OCI-LY1 (cell line): ENCODE measurements at regions not wholly inside any gene's neighbourhood (a gene's known extent, or its start where the extent isn't known, plus 50 kb on each side); places are given as distances from the start of the nearest gene placed in this dataset.

Experiments
- H2AFZ ChIP-seq: fragments of 200-600 bp; sonication (generic), shearing (Covaris generic); 2 replicates; pipeline ENCODE4 v1.6.0; 2014; ENCODE audit warnings: antibody characterized with exemption, mild to moderate bottlenecking, low read length
- H3F3A ChIP-seq: fragments of 200-600 bp; sonication (generic), shearing (Covaris generic); 2 replicates; pipeline ENCODE4 v1.6.0; 2014; ENCODE audit warnings: mild to moderate bottlenecking, antibody characterized with exemption, low read length, moderate library complexity; ENCODE audit not compliant: insufficient read depth
- H3K27ac ChIP-seq: fragments of 200-600 bp; sonication (generic); 2 replicates; pipeline ENCODE4 v1.5.1; 2014; ENCODE audit warnings: low read length, mixed run types, mild to moderate bottlenecking, low read depth; ENCODE audit not compliant: poor library complexity, severe bottlenecking
- H3K27me3 ChIP-seq: fragments of 200-600 bp; sonication (generic); 2 replicates; pipeline ENCODE4 v1.6.0; 2014; ENCODE audit warnings: antibody characterized with exemption, mild to moderate bottlenecking, low read length, moderate library complexity; ENCODE audit not compliant: insufficient read depth
- H3K36me3 ChIP-seq: fragments of 200-600 bp; sonication (generic); 2 replicates; pipeline ENCODE4 v1.6.1; 2014; ENCODE audit warnings: mild to moderate bottlenecking, antibody characterized with exemption, low read length, moderate library complexity, mixed read lengths; ENCODE audit not compliant: insufficient read depth
- H3K4me1 ChIP-seq: fragments of 200-600 bp; sonication (generic); 2 replicates; pipeline ENCODE4 v1.5.1; 2014; ENCODE audit warnings: mild to moderate bottlenecking, low read length, moderate library complexity; ENCODE audit not compliant: insufficient read depth, severe bottlenecking
- H3K4me2 ChIP-seq: fragments of 200-600 bp; sonication (generic), shearing (Covaris generic); 2 replicates; pipeline ENCODE4 v1.6.1; 2014; ENCODE audit warnings: low read length
- H3K4me3 ChIP-seq: fragments of 200-600 bp; sonication (generic); 2 replicates; pipeline ENCODE4 v1.5.1; 2014; ENCODE audit warnings: low read length, low read depth, mild to moderate bottlenecking, mixed read lengths; ENCODE audit not compliant: poor library complexity, severe bottlenecking
- H3K79me2 ChIP-seq: fragments of 200-600 bp; shearing (Covaris generic); 2 replicates; pipeline ENCODE4 v1.6.1; 2016; ENCODE audit warnings: mixed run types, low read length, mixed read lengths; ENCODE audit not compliant: insufficient read depth
- H3K9ac ChIP-seq: fragments of 200-600 bp; sonication (generic), shearing (Covaris generic); 2 replicates; pipeline ENCODE4 v1.6.1; 2014; ENCODE audit warnings: mild to moderate bottlenecking, low read length, mixed read lengths
- H3K9me2 ChIP-seq: fragments of 200-600 bp; sonication (generic), shearing (Covaris generic); 2 replicates; pipeline ENCODE4 v1.6.1; 2014; ENCODE audit warnings: low read depth, mild to moderate bottlenecking, low read length, mixed read lengths
- H3K9me3 ChIP-seq: fragments of 200-600 bp; shearing (Covaris generic); 2 replicates; pipeline ENCODE4 v1.6.1; 2014; ENCODE audit warnings: low read length, mixed read lengths
- H4K20me1 ChIP-seq: fragments of 200-600 bp; sonication (generic), shearing (Covaris generic); 2 replicates; pipeline ENCODE4 v1.6.0; 2016; ENCODE audit warnings: mild to moderate bottlenecking, low read length; ENCODE audit not compliant: insufficient read depth
- CTCF ChIP-seq: fragments of 200-600 bp; sonication (generic), shearing (Covaris generic); IDR thresholded peaks from 2 replicates; pipeline ENCODE4 v1.5.1; 2017; ENCODE audit warnings: mild to moderate bottlenecking, antibody characterized with exemption, low read length, moderate library complexity, mixed read lengths
- EZH2 ChIP-seq: fragments of 200-600 bp; sonication (generic), shearing (Covaris generic); IDR thresholded peaks from 2 replicates; pipeline ENCODE4 v1.8.0; 2017; ENCODE audit warnings: borderline replicate concordance, mixed run types, mild to moderate bottlenecking, antibody characterized with exemption, low read length, moderate library complexity, mixed read lengths

- H3K9me2 ChIP-seq = no peaks in the 10 kb centered on the region
- H3K79me2 ChIP-seq = no peaks in the 10 kb centered on the region
- no peaks in the 10 kb centered on the region for H4K20me1 ChIP-seq
- H3K27me3 ChIP-seq = peaks cover 4% of the 10 kb centered on the region; the same call in 1 of the 2 replicates
- no peaks in the 10 kb centered on the region for H3K36me3 ChIP-seq
- H3K4me2 ChIP-seq = no peak overlapping the region
- no peak overlapping the region for H3K4me3 ChIP-seq
- H2AFZ ChIP-seq = no peak overlapping the region
- TF ChIP-seq EZH2 = no peak
- no peak for TF ChIP-seq CTCF
- no peaks in the 10 kb centered on the region for H3K4me1 ChIP-seq
- H3K9me3 ChIP-seq = no peaks in the 10 kb centered on the region
- no peaks in the 10 kb centered on the region for H3F3A ChIP-seq
- H3K27ac ChIP-seq = no peak overlapping the region
- no peak overlapping the region for H3K9ac ChIP-seq
These were observed 171.9 kb upstream of the AJAP1 start for GRCh38 chr1:4482526-4482925.

GRCh38 chr1:4483021-4483625 is 171.3 kb upstream of the AJAP1 start:
- peaks cover 4% of the 10 kb centered on the region; the same call in 1 of the 2 replicates for H3K27me3 ChIP-seq
- H3K36me3 ChIP-seq = no peaks in the 10 kb centered on the region
- H3K9ac ChIP-seq = no peak overlapping the region
- H3F3A ChIP-seq = no peaks in the 10 kb centered on the region
- H3K9me3 ChIP-seq = no peaks in the 10 kb centered on the region
- no peak overlapping the region for H3K27ac ChIP-seq
- no peak for TF ChIP-seq EZH2
- TF ChIP-seq CTCF = no peak
- no peaks in the 10 kb centered on the region for H3K79me2 ChIP-seq
- H3K4me1 ChIP-seq = no peaks in the 10 kb centered on the region
- H3K4me2 ChIP-seq = no peak overlapping the region
- no peak overlapping the region for H2AFZ ChIP-seq
- no peak overlapping the region for H3K4me3 ChIP-seq
- H4K20me1 ChIP-seq = no peaks in the 10 kb centered on the region
- no peaks in the 10 kb centered on the region for H3K9me2 ChIP-seq

GRCh38 chr1:4485398-4485797 is 169.0 kb upstream of the AJAP1 start:
- Histone ChIP-seq H3K27ac (no peak overlapping the region), H3K9me3 (no peaks in the 10 kb centered on the region), H3K4me3 (no peak overlapping the region), H2AFZ (no peak overlapping the region), H4K20me1 (no peaks in the 10 kb centered on the region), H3F3A (no peaks in the 10 kb centered on the region), H3K9me2 (no peaks in the 10 kb centered on the region), H3K36me3 (no peaks in the 10 kb centered on the region), H3K27me3 (peaks cover 4% of the 10 kb centered on the region; the same call in 1 of the 2 replicates), H3K9ac (no peak overlapping the region), H3K4me1 (peaks cover 6% of the 10 kb centered on the region), H3K79me2 (no peaks in the 10 kb centered on the region), H3K4me2 (no peak overlapping the region)
- TF ChIP-seq CTCF (no peak), EZH2 (no peak)
